Liver (tissue), 8 donors: ENCODE measurements at regions not wholly inside any gene's neighbourhood (a gene's known extent, or its start where the extent isn't known, plus 50 kb on each side); places are given as distances from the start of the nearest gene placed in this dataset.

Experiments used
- DNase-seq: peaks from one replicate; pipeline ENCODE4 v3.0.0-alpha.2; 2017; ENCODE audit warnings: low spot score
- H3K27ac ChIP-seq, 2 donors: one replicate each; pipeline ENCODE4 v1.7.0; 2013; ENCODE audit warnings: inconsistent platforms in 2 of 2, low read length in 2 of 2, control low read depth in 1 of 2, low read depth in 1 of 2, mild to moderate bottlenecking in 1 of 2
- H3K27me3 ChIP-seq, 4 donors: one replicate each; pipeline versions ENCODE4 v1.6.1 to v1.7.0; 2013; ENCODE audit warnings: low read length in 3 of 4, inconsistent platforms in 1 of 4, mild to moderate bottlenecking in 1 of 4, moderate library complexity in 1 of 4; ENCODE audit not compliant: control insufficient read depth in 4 of 4, insufficient read depth in 4 of 4
- H3K36me3 ChIP-seq, 4 donors: one replicate each; pipeline versions ENCODE4 v1.6.1 to v1.7.0; 2013; ENCODE audit warnings: low read length in 3 of 4, mild to moderate bottlenecking in 3 of 4, low read depth in 1 of 4, moderate library complexity in 1 of 4; ENCODE audit not compliant: control insufficient read depth in 4 of 4, insufficient read depth in 3 of 4
- H3K4me1 ChIP-seq, 4 donors: one replicate each; pipeline versions ENCODE4 v1.6.1 to v1.7.0; 2013; ENCODE audit warnings: low read length in 3 of 4, mild to moderate bottlenecking in 3 of 4, moderate library complexity in 1 of 4; ENCODE audit not compliant: control insufficient read depth in 4 of 4, insufficient read depth in 4 of 4
- H3K4me3 ChIP-seq, 3 donors: one replicate each; pipeline versions ENCODE4 v1.6.1 to v1.7.0; 2013; ENCODE audit warnings: low read length in 3 of 3, control low read depth in 1 of 3, low read depth in 1 of 3, mild to moderate bottlenecking in 1 of 3
- H3K9ac ChIP-seq, 2 donors: one replicate each; pipeline ENCODE4 v1.7.0; 2013; ENCODE audit warnings: low read length in 2 of 2, mild to moderate bottlenecking in 2 of 2, moderate library complexity in 2 of 2, control low read depth in 1 of 2, low read depth in 1 of 2
- H3K9me3 ChIP-seq, 4 donors: one replicate each; pipeline versions ENCODE4 v1.6.1 to v1.7.0; 2013; ENCODE audit warnings: low read length in 3 of 4; ENCODE audit not compliant: control insufficient read depth in 4 of 4
- EGR1 ChIP-seq, 2 donors: IDR thresholded peaks; 2 replicates each; pipeline ENCODE4 v1.6.1; 2016 to 2018; ENCODE audit warnings: antibody characterized with exemption in 2 of 2, low read depth in 2 of 2
- FOXA1 ChIP-seq: IDR thresholded peaks from 2 replicates; pipeline ENCODE4 v1.6.1; 2016; ENCODE audit warnings: antibody characterized with exemption
- GABPA ChIP-seq, 2 donors: IDR thresholded peaks in 1 of 2; conservative IDR thresholded peaks in 1 of 2; 2 replicates each; pipeline ENCODE4 v1.6.1; 2016; ENCODE audit warnings: antibody characterized with exemption in 2 of 2, mild to moderate bottlenecking in 1 of 2, moderate library complexity in 1 of 2
- HNF4G ChIP-seq: IDR thresholded peaks from 2 replicates; pipeline ENCODE4 v1.6.1; 2016; ENCODE audit warnings: antibody characterized with exemption
- JUND ChIP-seq, 2 donors: IDR thresholded peaks; 2 replicates each; pipeline ENCODE4 v1.6.1; 2016; ENCODE audit warnings: antibody characterized with exemption in 2 of 2
- NR2F2 ChIP-seq: IDR thresholded peaks from 2 replicates; pipeline ENCODE4 v1.6.1; 2016; ENCODE audit warnings: antibody characterized with exemption
- RXRA ChIP-seq, 2 donors: IDR thresholded peaks; 2 replicates each; pipeline ENCODE4 v1.6.1; 2017 to 2018; ENCODE audit warnings: antibody characterized with exemption in 2 of 2, mild to moderate bottlenecking in 1 of 2
- SP1 ChIP-seq: IDR thresholded peaks from 2 replicates; pipeline ENCODE4 v1.6.1; 2018; ENCODE audit warnings: antibody characterized with exemption, mild to moderate bottlenecking
- TAF1 ChIP-seq: conservative IDR thresholded peaks from 2 replicates; pipeline ENCODE4 v1.6.1; 2016; ENCODE audit warnings: antibody characterized with exemption, mild to moderate bottlenecking
- WGBS: extraction: QIAGEN DNeasy Blood & Tissue Kit; methylation state at CpG from one replicate; pipeline ENCODE4 v1.1.7; 2013; 5-methylcytosine and 5-hydroxymethylcytosine counted together
- TF ChIP-seq, protein P1 (sequence below): IDR thresholded peaks from 2 replicates; pipeline ENCODE4 v1.6.1; 2016; ENCODE audit warnings: antibody characterized with exemption
- TF ChIP-seq, protein P2 (sequence below): IDR thresholded peaks from 2 replicates; pipeline ENCODE4 v1.6.1; 2016; ENCODE audit warnings: antibody characterized with exemption
- TF ChIP-seq, protein P3 (sequence below): fragments of 150-350 bp; IDR thresholded peaks from 2 replicates; pipeline ENCODE4 v1.5.1; 2017; ENCODE audit warnings: improper control_type of control experiment, low read depth, low read length; ENCODE audit not compliant: missing input control
- TF ChIP-seq, protein P4 (sequence below): IDR thresholded peaks from 2 replicates; pipeline ENCODE4 v1.6.1; 2016; ENCODE audit warnings: antibody characterized with exemption, mild to moderate bottlenecking
- TF ChIP-seq, protein P5 (sequence below): IDR thresholded peaks from 2 replicates; pipeline ENCODE4 v1.6.1; 2016; ENCODE audit warnings: antibody characterized with exemption
- donor health status: healthy.
- donor health status: healthy.
- donor health status: healthy.
- donor health status: healthy.
- donor health status: healthy.

DNA sequence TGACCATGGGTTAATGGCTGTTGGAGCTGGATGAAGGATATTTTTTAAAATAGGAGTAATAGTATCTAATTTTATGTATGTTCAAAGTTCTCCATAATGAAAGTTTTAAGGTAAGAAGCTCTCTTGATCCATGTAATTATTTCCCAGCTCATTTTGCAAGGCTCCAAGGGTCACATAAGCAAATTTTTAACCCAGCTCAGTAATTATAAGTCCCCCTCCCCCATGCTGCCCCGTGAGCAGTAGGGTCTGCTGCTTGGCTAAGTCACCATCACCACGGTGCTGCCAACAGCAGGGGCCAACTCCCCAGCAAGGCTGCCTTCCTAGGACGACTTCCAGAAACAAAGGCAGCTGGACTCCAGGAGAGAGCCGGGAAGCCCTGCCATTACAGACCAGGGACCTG, 340.0 kb downstream of the FBXW7 start:
- Histone ChIP-seq H3K9me3 (no peaks in the 10 kb centered on the region), H3K27me3 (no peaks in the 10 kb centered on the region), H3K4me3 (no peak overlapping the region), H3K4me1 (peaks cover 0 to 5% (median 3%) of the 10 kb centered on the region in 4 donors), H3K27ac (no peak overlapping the region), H3K36me3 (no peaks in the 10 kb centered on the region), H3K9ac (no peak overlapping the region)
- TF ChIP-seq TAF1 = no peak
- TF ChIP-seq NR2F2 = no peak
- no peak for TF ChIP-seq EGR1 (IDR thresholded peaks at IDR 0.05; ENCODE audit: low read depth in 2 of 2)
- TF ChIP-seq, protein P1, sequence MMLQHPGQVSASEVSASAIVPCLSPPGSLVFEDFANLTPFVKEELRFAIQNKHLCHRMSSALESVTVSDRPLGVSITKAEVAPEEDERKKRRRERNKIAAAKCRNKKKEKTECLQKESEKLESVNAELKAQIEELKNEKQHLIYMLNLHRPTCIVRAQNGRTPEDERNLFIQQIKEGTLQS = no peak
- no peak for TF ChIP-seq HNF4G
- TF ChIP-seq GABPA (IDR thresholded peaks at IDR 0.05 in 1 of 2, conservative IDR thresholded peaks at IDR 0.05 in 1 of 2) = no peak
- TF ChIP-seq SP1 = no peak
- no peak for DNase-seq
- 55% methylated on average over 4 of the region's 4 CpGs for WGBS

DNA sequence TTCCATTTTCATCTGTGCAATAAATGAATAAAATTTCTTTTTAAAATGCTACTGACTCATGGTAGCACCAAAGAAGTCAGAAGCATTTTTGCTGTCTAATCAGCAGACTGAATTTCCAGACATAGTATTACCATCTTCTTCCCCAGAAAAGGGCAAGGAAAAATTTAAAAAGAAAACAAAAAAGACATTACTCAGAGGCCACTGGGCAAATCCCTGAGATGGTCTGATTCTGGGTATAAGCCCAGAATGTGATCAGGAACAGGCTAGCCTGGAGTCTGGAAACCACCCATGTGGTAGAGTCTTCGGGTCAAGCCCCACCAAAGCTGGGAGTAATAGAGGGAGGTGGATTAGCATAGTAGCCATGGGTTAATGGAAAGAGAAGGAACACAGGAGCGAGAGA, 342.8 kb downstream of the FBXW7 start:
- TF ChIP-seq, protein P2, sequence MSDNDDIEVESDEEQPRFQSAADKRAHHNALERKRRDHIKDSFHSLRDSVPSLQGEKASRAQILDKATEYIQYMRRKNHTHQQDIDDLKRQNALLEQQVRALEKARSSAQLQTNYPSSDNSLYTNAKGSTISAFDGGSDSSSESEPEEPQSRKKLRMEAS = no peak
- TF ChIP-seq, protein P3, sequence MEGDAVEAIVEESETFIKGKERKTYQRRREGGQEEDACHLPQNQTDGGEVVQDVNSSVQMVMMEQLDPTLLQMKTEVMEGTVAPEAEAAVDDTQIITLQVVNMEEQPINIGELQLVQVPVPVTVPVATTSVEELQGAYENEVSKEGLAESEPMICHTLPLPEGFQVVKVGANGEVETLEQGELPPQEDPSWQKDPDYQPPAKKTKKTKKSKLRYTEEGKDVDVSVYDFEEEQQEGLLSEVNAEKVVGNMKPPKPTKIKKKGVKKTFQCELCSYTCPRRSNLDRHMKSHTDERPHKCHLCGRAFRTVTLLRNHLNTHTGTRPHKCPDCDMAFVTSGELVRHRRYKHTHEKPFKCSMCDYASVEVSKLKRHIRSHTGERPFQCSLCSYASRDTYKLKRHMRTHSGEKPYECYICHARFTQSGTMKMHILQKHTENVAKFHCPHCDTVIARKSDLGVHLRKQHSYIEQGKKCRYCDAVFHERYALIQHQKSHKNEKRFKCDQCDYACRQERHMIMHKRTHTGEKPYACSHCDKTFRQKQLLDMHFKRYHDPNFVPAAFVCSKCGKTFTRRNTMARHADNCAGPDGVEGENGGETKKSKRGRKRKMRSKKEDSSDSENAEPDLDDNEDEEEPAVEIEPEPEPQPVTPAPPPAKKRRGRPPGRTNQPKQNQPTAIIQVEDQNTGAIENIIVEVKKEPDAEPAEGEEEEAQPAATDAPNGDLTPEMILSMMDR = no peak
- TF ChIP-seq JUND (IDR thresholded peaks at IDR 0.05) (no peak), GABPA (IDR thresholded peaks at IDR 0.05 in 1 of 2, conservative IDR thresholded peaks at IDR 0.05 in 1 of 2) (no peak), RXRA (IDR thresholded peaks at IDR 0.05) (no peak), NR2F2 (no peak), FOXA1 (no peak), SP1 (no peak)
- TF ChIP-seq, protein P4, sequence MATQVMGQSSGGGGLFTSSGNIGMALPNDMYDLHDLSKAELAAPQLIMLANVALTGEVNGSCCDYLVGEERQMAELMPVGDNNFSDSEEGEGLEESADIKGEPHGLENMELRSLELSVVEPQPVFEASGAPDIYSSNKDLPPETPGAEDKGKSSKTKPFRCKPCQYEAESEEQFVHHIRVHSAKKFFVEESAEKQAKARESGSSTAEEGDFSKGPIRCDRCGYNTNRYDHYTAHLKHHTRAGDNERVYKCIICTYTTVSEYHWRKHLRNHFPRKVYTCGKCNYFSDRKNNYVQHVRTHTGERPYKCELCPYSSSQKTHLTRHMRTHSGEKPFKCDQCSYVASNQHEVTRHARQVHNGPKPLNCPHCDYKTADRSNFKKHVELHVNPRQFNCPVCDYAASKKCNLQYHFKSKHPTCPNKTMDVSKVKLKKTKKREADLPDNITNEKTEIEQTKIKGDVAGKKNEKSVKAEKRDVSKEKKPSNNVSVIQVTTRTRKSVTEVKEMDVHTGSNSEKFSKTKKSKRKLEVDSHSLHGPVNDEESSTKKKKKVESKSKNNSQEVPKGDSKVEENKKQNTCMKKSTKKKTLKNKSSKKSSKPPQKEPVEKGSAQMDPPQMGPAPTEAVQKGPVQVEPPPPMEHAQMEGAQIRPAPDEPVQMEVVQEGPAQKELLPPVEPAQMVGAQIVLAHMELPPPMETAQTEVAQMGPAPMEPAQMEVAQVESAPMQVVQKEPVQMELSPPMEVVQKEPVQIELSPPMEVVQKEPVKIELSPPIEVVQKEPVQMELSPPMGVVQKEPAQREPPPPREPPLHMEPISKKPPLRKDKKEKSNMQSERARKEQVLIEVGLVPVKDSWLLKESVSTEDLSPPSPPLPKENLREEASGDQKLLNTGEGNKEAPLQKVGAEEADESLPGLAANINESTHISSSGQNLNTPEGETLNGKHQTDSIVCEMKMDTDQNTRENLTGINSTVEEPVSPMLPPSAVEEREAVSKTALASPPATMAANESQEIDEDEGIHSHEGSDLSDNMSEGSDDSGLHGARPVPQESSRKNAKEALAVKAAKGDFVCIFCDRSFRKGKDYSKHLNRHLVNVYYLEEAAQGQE = no peak
- TF ChIP-seq, protein P5, sequence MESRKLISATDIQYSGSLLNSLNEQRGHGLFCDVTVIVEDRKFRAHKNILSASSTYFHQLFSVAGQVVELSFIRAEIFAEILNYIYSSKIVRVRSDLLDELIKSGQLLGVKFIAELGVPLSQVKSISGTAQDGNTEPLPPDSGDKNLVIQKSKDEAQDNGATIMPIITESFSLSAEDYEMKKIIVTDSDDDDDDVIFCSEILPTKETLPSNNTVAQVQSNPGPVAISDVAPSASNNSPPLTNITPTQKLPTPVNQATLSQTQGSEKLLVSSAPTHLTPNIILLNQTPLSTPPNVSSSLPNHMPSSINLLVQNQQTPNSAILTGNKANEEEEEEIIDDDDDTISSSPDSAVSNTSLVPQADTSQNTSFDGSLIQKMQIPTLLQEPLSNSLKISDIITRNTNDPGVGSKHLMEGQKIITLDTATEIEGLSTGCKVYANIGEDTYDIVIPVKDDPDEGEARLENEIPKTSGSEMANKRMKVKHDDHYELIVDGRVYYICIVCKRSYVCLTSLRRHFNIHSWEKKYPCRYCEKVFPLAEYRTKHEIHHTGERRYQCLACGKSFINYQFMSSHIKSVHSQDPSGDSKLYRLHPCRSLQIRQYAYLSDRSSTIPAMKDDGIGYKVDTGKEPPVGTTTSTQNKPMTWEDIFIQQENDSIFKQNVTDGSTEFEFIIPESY = no peak
- 90% methylated on average over 2 of the region's 2 CpGs for WGBS
- no peak overlapping the region for H3K27ac ChIP-seq

More for the DNA sequence above, 342.8 kb downstream of the FBXW7 start:
- H3K4me1 ChIP-seq = peaks cover 0 to 5% (median 3%) of the 10 kb centered on the region in 4 donors
- H3K36me3 ChIP-seq = no peaks in the 10 kb centered on the region
- no peaks in the 10 kb centered on the region for H3K27me3 ChIP-seq
- no peaks in the 10 kb centered on the region for H3K9me3 ChIP-seq
- no peak overlapping the region for H3K9ac ChIP-seq
- no peak for DNase-seq
- H3K4me3 ChIP-seq = no peak overlapping the region
